HCT116 (cell line): ENCODE measurements at regions not wholly inside any gene's neighbourhood (a gene's known extent, or its start where the extent isn't known, plus 50 kb on each side); places are given as distances from the start of the nearest gene placed in this dataset.

ENCODE experiments used
- ATAC-seq: fragments of 200-7000 bp; cut with Tn5 transposase; 2 replicates; pipeline ENCODE4 v1.9.1; 2020; ENCODE audit warnings: mild to moderate bottlenecking, moderate library complexity
- BruUV-seq: library from RNA; stranded (reverse); fragments of 400-500 nt; replicated peaks from 2 replicates; lab custom pipeline; 2021; lab: Mats Ljungman, UMichigan
- CTCF ChIA-PET: fragments of 300-600 bp; sonication (Branson Sonifier 250); formaldehyde crosslinking; loops from one replicate; lab custom pipeline; 2021; ENCODE audit warnings: antibody characterized with exemption; lab: Charles Lee
- POLR2A ChIA-PET: fragments of 300-600, 350-600 bp; sonication (Branson Sonifier 250); formaldehyde crosslinking; loops from one replicate; lab custom pipeline; 2021; ENCODE audit warnings: antibody characterized with exemption; lab: Charles Lee
- RAD21 ChIA-PET, 2 experiments: fragments of 300-600 bp; sonication (Branson Sonifier 250); formaldehyde crosslinking; loops; one replicate each; lab custom pipeline; 2023; ENCODE audit warnings: low total read pairs in 2 of 2; ENCODE audit not compliant: uncharacterized antibody in 2 of 2, unreplicated experiment in 2 of 2, low non-redundant PET in 1 of 2; lab: Charles Lee
- DNase-seq: peaks from one replicate; pipeline ENCODE4 v3.0.0-alpha.2; 2010; ENCODE audit warnings: low read depth, low spot score
- H2AFZ ChIP-seq: fragments of 200-600 bp; shearing (Covaris generic), sonication (generic); 2 replicates; pipeline ENCODE4 v1.6.1; 2017; ENCODE audit warnings: low read depth, mixed run types, mixed read lengths, antibody characterized with exemption, low read length; ENCODE audit not compliant: poor library complexity, severe bottlenecking
- H3K27ac ChIP-seq: 2 replicates; pipeline ENCODE4 v1.5.1; 2012; ENCODE audit warnings: low read depth, low read length
- H3K27me3 ChIP-seq: fragments of 200-600 bp; sonication (generic); 2 replicates; pipeline ENCODE4 v1.6.1; 2016; ENCODE audit warnings: mixed run types, low read length, mixed read lengths; ENCODE audit not compliant: insufficient read depth
- H3K36me3 ChIP-seq, 2 experiments: fragments of 200-500 bp in 1 of 2; fragments of 200-600 bp in 1 of 2; sonication (Bioruptor generic) in 1 of 2; sonication (generic) in 1 of 2; 2 replicates each; pipeline versions ENCODE4 v1.5.1 to v1.6.1; 2014 to 2016; ENCODE audit warnings: low read length in 2 of 2, inconsistent platforms in 1 of 2, mixed read lengths in 1 of 2, mixed run types in 1 of 2; ENCODE audit not compliant: insufficient read depth in 2 of 2, control insufficient read depth in 1 of 2
- H3K4me1 ChIP-seq, 2 experiments: fragments of 200-600 bp in 1 of 2; sonication (generic) in 1 of 2; 2 replicates each; pipeline versions ENCODE4 v1.5.1 to v1.6.1; 2012 to 2017; ENCODE audit warnings: low read length in 2 of 2, inconsistent platforms in 1 of 2, mild to moderate bottlenecking in 1 of 2, mixed read lengths in 1 of 2, mixed run types in 1 of 2, moderate library complexity in 1 of 2; ENCODE audit not compliant: insufficient read depth in 2 of 2, control insufficient read depth in 1 of 2
- H3K4me2 ChIP-seq: fragments of 200-600 bp; sonication (generic); 2 replicates; pipeline ENCODE4 v1.6.1; 2017; ENCODE audit warnings: mixed run types, low read length, mixed read lengths
- H3K4me3 ChIP-seq, 2 experiments: fragments of 200-600 bp in 1 of 2; sonication (generic) in 1 of 2; replicated peaks in 1 of 2; 2 replicates each; pipeline ENCODE4 v1.5.1; 2011 to 2016; ENCODE audit warnings: low read length in 2 of 2, control low read depth in 1 of 2, low read depth in 1 of 2, mild to moderate bottlenecking in 1 of 2, mixed read lengths in 1 of 2, mixed run types in 1 of 2
- H3K79me2 ChIP-seq: fragments of 200-600 bp; sonication (generic); 2 replicates; pipeline ENCODE4 v1.6.1; 2017; ENCODE audit warnings: mild to moderate bottlenecking, mixed run types, low read length, moderate library complexity, mixed read lengths; ENCODE audit not compliant: insufficient read depth
- H3K9ac ChIP-seq: fragments of 200-600 bp; sonication (generic); 2 replicates; pipeline ENCODE4 v1.6.1; 2016; ENCODE audit warnings: low read length, mixed read lengths
- H3K9me2 ChIP-seq: fragments of 200-600 bp; sonication (generic), shearing (Covaris generic); 2 replicates; pipeline ENCODE4 v1.6.1; 2017; ENCODE audit warnings: mixed run types, mild to moderate bottlenecking, moderate library complexity; ENCODE audit not compliant: insufficient read depth
- H3K9me3 ChIP-seq, 2 experiments: fragments of 200-500 bp in 1 of 2; fragments of 200-600 bp in 1 of 2; sonication (Bioruptor generic) in 1 of 2; sonication (generic) in 1 of 2; 2 replicates each; pipeline ENCODE4 v1.6.1; 2014 to 2017; ENCODE audit warnings: low read length in 2 of 2, mixed read lengths in 2 of 2, inconsistent platforms in 1 of 2, low read depth in 1 of 2, mild to moderate bottlenecking in 1 of 2, mixed run types in 1 of 2, moderate library complexity in 1 of 2; ENCODE audit not compliant: control insufficient read depth in 1 of 2, insufficient read depth in 1 of 2
- H4K20me1 ChIP-seq: fragments of 200-600 bp; sonication (generic), shearing (Covaris generic); 2 replicates; pipeline ENCODE4 v1.6.1; 2017; ENCODE audit warnings: mixed run types, mild to moderate bottlenecking, moderate library complexity; ENCODE audit not compliant: insufficient read depth
- CBX3 ChIP-seq: IDR thresholded peaks from 2 replicates; pipeline ENCODE4 v1.6.1; 2012; ENCODE audit warnings: low read depth
- CEBPB ChIP-seq: IDR thresholded peaks from 2 replicates; pipeline ENCODE4 v1.6.1; 2012; ENCODE audit warnings: low read depth
- CTCF ChIP-seq, 3 experiments: fragments of 200-600 bp in 1 of 3; sonication (generic) in 1 of 3; IDR thresholded peaks in 2 of 3; conservative IDR thresholded peaks in 1 of 3; 2 replicates each; pipeline ENCODE4 v1.5.1; 2012 to 2017; ENCODE audit warnings: low read depth in 2 of 3, low read length in 2 of 3, antibody characterized with exemption in 1 of 3, borderline replicate concordance in 1 of 3, control low read depth in 1 of 3, mild to moderate bottlenecking in 1 of 3, mixed read lengths in 1 of 3, mixed run types in 1 of 3, moderate library complexity in 1 of 3; ENCODE audit not compliant: insufficient read depth in 1 of 3
- EGR1 ChIP-seq: IDR thresholded peaks from 2 replicates; pipeline ENCODE4 v1.6.1; 2012; ENCODE audit warnings: low read depth
- ELF1 ChIP-seq: IDR thresholded peaks from 2 replicates; pipeline ENCODE4 v1.6.1; 2012; ENCODE audit warnings: low read depth, borderline replicate concordance
- EZH2 ChIP-seq: fragments of 200-600 bp; sonication (generic); IDR thresholded peaks from 2 replicates; pipeline ENCODE4 v1.6.1; 2017; ENCODE audit warnings: antibody characterized with exemption, mixed run types
- EZH2phosphoT487 ChIP-seq: fragments of 200-600 bp; IDR thresholded peaks from 2 replicates; pipeline ENCODE4 v1.6.1; 2018; ENCODE audit warnings: antibody characterized with exemption, borderline replicate concordance
- FOSL1 ChIP-seq: IDR thresholded peaks from 2 replicates; pipeline ENCODE4 v1.6.1; 2012; ENCODE audit warnings: low read depth
- JUND ChIP-seq: IDR thresholded peaks from 2 replicates; pipeline ENCODE4 v1.6.1; 2012
- POLR2A ChIP-seq: IDR thresholded peaks from 2 replicates; pipeline ENCODE4 v1.7.0; 2011; ENCODE audit warnings: borderline replicate concordance; ENCODE audit not compliant: insufficient read depth, insufficient read length; ENCODE audit errors: extremely low read depth
- RAD21 ChIP-seq: IDR thresholded peaks from 2 replicates; pipeline ENCODE4 v1.6.1; 2012; ENCODE audit warnings: low read depth, mild to moderate bottlenecking
- SIN3A ChIP-seq: IDR thresholded peaks from 2 replicates; pipeline ENCODE4 v1.6.1; 2012; ENCODE audit warnings: low read depth
- SP1 ChIP-seq: IDR thresholded peaks from 2 replicates; pipeline ENCODE4 v1.6.1; 2012; ENCODE audit warnings: low read depth
- SRF ChIP-seq: IDR thresholded peaks from 2 replicates; pipeline ENCODE4 v1.6.1; 2012; ENCODE audit warnings: low read depth
- YY1 ChIP-seq: IDR thresholded peaks from 2 replicates; pipeline ENCODE4 v1.6.1; 2011; ENCODE audit warnings: low read length, low read depth, moderate library complexity, mild to moderate bottlenecking; ENCODE audit not compliant: insufficient replicate concordance; ENCODE audit errors: extremely low read depth
- ZNF274 ChIP-seq: fragments of 200-500 bp; sonication (Bioruptor generic); IDR thresholded peaks from 2 replicates; pipeline ENCODE4 v1.6.1; 2014; ENCODE audit warnings: mild to moderate bottlenecking, low read depth, low read length, inconsistent platforms
- intact Hi-C: fragments of 100-400 bp; cut with micrococcal nuclease; formaldehyde crosslinking; loops from 2 replicates; pipeline ENCODE4 v1.10.0; 2022
- TF ChIP-seq, protein P1 (sequence below): IDR thresholded peaks from 2 replicates; pipeline ENCODE4 v1.6.1; 2011; ENCODE audit warnings: mild to moderate bottlenecking, low read length, moderate library complexity; ENCODE audit not compliant: insufficient replicate concordance; ENCODE audit errors: extremely low read depth
- TF ChIP-seq, protein P2 (sequence below): IDR thresholded peaks from 2 replicates; pipeline ENCODE4 v1.6.1; 2012
- TF ChIP-seq, protein P3 (sequence below): IDR thresholded peaks from 2 replicates; pipeline ENCODE4 v1.6.1; 2012
- TF ChIP-seq, protein P4 (sequence below): IDR thresholded peaks from 2 replicates; pipeline ENCODE4 v1.6.1; 2012; ENCODE audit warnings: low read depth

GRCh38 chr1:98222706-98223105, 301.9 kb upstream of the DPYD start:
- DNase-seq (no peak), ATAC-seq (no peak)
- no peak overlapping the region for H3K4me2 ChIP-seq
- H3K9me2 ChIP-seq = no peaks in the 10 kb centered on the region
- H2AFZ ChIP-seq = no peak overlapping the region
- no peaks in the 10 kb centered on the region for H3K9me3 ChIP-seq
- no peaks in the 10 kb centered on the region for H3K79me2 ChIP-seq
- no peaks in the 10 kb centered on the region for H3K36me3 ChIP-seq
- H3K4me1 ChIP-seq = no peaks in the 10 kb centered on the region; a peak in 1 of 4 replicates
- no TSS peak for BruUV-seq
- RAD21 ChIA-PET = no interaction called here
- no peak overlapping the region for H3K4me3 ChIP-seq
- POLR2A ChIA-PET = no interaction called here
- no peaks in the 10 kb centered on the region for H3K27me3 ChIP-seq
- CTCF ChIA-PET = no interaction called here
- TF ChIP-seq SP1 (no peak), FOSL1 (no peak), EZH2phosphoT487 (no peak), POLR2A (no peak), ELF1 (no peak), RAD21 (no peak), ZNF274 (no peak), EGR1 (no peak), SRF (no peak), EZH2 (no peak), CTCF (IDR thresholded peaks at IDR 0.05 in 2 of 3, conservative IDR thresholded peaks at IDR 0.05 in 1 of 3; ENCODE audit: borderline replicate concordance in 1 of 3, insufficient read depth in 1 of 3, low read depth in 2 of 3, low read length in 2 of 3) (no peak), CBX3 (no peak), SIN3A (no peak), CEBPB (no peak), JUND (no peak), YY1 (no peak)
- TF ChIP-seq, protein P1, sequence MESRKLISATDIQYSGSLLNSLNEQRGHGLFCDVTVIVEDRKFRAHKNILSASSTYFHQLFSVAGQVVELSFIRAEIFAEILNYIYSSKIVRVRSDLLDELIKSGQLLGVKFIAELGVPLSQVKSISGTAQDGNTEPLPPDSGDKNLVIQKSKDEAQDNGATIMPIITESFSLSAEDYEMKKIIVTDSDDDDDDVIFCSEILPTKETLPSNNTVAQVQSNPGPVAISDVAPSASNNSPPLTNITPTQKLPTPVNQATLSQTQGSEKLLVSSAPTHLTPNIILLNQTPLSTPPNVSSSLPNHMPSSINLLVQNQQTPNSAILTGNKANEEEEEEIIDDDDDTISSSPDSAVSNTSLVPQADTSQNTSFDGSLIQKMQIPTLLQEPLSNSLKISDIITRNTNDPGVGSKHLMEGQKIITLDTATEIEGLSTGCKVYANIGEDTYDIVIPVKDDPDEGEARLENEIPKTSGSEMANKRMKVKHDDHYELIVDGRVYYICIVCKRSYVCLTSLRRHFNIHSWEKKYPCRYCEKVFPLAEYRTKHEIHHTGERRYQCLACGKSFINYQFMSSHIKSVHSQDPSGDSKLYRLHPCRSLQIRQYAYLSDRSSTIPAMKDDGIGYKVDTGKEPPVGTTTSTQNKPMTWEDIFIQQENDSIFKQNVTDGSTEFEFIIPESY = no peak
- TF ChIP-seq, protein P2, sequence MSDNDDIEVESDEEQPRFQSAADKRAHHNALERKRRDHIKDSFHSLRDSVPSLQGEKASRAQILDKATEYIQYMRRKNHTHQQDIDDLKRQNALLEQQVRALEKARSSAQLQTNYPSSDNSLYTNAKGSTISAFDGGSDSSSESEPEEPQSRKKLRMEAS = no peak
- TF ChIP-seq, protein P3, sequence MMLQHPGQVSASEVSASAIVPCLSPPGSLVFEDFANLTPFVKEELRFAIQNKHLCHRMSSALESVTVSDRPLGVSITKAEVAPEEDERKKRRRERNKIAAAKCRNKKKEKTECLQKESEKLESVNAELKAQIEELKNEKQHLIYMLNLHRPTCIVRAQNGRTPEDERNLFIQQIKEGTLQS = no peak
- TF ChIP-seq, protein P4, sequence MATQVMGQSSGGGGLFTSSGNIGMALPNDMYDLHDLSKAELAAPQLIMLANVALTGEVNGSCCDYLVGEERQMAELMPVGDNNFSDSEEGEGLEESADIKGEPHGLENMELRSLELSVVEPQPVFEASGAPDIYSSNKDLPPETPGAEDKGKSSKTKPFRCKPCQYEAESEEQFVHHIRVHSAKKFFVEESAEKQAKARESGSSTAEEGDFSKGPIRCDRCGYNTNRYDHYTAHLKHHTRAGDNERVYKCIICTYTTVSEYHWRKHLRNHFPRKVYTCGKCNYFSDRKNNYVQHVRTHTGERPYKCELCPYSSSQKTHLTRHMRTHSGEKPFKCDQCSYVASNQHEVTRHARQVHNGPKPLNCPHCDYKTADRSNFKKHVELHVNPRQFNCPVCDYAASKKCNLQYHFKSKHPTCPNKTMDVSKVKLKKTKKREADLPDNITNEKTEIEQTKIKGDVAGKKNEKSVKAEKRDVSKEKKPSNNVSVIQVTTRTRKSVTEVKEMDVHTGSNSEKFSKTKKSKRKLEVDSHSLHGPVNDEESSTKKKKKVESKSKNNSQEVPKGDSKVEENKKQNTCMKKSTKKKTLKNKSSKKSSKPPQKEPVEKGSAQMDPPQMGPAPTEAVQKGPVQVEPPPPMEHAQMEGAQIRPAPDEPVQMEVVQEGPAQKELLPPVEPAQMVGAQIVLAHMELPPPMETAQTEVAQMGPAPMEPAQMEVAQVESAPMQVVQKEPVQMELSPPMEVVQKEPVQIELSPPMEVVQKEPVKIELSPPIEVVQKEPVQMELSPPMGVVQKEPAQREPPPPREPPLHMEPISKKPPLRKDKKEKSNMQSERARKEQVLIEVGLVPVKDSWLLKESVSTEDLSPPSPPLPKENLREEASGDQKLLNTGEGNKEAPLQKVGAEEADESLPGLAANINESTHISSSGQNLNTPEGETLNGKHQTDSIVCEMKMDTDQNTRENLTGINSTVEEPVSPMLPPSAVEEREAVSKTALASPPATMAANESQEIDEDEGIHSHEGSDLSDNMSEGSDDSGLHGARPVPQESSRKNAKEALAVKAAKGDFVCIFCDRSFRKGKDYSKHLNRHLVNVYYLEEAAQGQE = no peak
- intact Hi-C loops = no loop called here
- no peak overlapping the region for H3K9ac ChIP-seq
- no peaks in the 10 kb centered on the region for H4K20me1 ChIP-seq
- H3K27ac ChIP-seq = no peak overlapping the region
